ENCODE measurements at regions not wholly inside any gene's neighbourhood (a gene's known extent, or its start where the extent isn't known, plus 50 kb on each side); places are given as distances from the start of the nearest gene placed in this dataset.

- no peak for DNase-seq
Observed at GRCh38 chr1:78370356-78370755, 120.4 kb upstream of the PTGFR start.

DNA sequence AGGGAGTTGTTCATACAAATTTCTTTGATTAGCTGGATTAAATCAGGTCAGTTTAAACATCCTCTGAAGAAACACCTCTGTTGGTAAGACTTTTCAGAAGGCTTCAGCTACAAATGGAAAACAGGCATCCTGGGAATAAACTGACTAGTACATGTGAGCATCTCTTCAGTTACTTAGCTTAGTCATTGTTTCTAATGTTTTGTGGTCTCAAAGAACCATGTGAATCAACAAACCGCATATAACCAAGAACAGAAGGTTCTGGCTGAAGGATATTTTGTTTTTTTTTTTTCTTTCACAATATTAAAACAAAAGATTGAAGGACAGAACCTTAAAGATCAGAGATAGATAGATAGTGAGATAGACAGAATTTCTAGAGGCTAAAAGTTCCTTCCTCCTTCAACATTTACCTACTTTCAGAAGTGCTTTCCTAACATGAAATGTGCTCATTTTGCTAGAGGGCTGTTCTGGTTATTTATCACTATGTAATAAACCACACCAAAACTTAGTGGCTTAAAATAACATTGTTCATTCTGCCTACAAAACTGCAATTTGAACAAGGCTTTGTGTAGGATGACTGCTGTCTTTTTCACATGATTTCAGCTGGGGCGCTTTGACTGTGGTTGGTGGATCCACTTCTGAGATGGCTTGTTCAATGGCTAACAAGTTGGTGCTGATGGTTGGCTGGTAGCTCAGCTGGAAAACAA, 119.8 kb upstream of the PTGFR start:
- no peak for DNase-seq

GRCh38 chr1:78373676-78374075, 117.1 kb upstream of the PTGFR start:
- DNase-seq: no peak

DNA sequence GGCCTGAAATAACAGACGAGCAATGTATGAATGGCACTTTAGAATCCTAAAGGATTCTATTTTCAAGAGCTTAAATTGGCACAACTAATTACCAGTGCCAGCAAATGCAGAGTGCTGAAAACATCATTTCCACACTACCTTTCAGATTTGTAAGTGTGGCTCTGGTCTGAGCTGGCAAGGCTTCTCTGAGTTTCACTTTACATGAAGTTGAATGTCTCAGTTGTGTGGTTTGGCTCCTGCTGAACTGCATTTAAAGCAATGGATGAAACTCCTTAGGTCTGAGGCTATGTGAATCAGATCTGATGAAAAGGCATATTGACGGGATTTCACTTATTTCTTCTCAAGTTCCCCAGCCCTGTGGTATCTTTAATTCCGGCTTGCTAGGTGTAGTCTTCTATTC, 114.8 kb upstream of the PTGFR start:
- DNase-seq: peak; percentile 37

DNA sequence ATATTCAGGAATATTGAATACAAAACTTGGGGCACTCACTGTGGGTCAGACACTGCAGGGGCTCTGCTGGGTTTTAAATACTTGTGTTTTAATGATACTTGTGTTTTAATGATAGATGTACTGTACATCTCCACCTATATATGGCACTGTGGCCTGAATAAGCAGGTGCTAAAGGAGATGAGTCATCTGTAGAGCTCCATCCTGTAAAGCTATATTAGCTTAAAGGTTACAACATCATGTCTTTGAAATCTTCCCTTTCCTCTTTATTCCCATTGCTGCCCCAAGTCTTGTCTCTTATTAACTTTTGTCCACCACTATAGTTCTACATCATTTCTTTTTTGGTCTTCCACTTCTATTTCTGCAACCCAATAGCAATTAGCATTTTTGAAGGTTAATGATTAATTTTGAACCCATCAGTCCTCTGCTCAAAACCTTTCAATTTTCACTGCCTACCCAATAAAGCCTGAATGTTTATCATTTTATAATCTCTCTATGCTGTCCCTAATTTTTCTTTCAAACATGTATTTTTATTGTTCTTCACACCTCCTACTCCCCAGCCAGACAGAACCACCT, 113.3 kb upstream of the PTGFR start:
- no peak for DNase-seq

DNA sequence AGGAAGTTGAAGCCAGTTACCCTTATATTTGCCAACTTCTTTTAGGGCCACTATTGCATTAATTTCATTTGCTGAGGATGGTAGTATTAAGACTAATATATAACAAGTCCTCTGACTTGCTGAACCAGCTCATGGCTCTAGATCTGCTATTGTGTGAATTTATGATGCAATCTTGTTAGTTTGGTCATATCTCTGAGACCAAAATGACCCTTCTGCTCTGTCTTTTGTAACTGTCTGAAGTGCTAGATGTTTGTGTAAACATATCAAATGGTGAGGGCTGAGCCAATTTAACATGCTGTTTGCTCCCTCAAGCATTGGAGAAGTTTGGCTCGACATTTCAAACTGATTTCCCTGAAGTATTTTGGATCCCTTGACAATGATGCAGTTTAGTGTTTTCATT, 106.9 kb upstream of the PTGFR start:
- DNase-seq: no peak

DNA sequence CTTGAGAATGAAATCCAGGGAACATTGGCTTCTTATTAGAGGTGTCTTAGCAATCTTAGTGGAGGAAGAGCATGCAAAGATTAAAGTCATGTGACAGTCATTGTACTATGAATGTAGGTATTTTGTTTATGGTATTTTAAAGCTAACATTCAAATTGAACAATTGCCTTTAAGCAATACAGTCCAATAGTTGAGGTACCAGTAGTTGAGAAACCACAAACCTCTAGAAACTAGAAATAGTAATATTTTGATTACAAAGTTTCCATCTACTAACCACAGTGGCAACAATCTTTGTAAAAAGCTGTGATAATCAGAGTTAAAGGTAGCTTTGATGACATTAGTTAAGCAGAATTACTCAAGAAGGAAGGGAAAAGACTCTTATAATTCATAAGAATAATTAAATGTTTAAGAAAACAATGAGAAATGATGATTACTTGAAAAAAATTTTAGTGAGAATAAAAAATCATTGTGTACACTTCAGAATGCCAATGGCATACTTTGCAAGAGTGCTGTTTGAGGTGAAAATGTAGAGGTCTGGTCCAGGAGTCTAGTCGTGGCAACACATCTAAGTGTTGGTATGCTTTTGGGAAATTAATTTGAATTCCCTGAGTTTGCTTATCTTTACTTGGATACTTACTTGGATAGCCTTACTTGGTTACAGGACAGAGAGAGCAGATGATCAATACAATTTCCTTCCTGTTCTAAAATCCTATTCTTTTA, 104.9 kb upstream of the PTGFR start:
- DNase-seq: no peak

- no peak for DNase-seq
Observed at GRCh38 chr1:78387201-78387600, 103.6 kb upstream of the PTGFR start.

DNA sequence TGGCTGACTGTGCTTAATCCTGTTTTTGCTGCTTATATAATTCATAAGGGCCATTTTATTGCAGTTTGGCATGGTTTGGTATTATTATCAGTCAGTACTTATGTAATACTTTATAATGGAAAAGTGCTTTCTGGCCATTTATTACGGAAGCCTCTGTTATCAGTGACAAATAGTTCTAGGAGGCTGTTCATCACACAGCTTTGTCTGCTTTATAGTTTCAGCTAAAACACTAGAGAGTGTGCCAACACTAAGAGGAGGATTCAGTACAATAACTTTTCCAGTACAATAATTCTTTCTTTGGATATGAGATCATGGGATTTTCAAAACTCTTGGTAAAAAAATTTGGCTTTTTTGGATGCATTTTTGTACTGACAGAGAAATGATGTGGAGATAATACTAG, 102.9 kb upstream of the PTGFR start:
- DNase-seq: no peak

DNA sequence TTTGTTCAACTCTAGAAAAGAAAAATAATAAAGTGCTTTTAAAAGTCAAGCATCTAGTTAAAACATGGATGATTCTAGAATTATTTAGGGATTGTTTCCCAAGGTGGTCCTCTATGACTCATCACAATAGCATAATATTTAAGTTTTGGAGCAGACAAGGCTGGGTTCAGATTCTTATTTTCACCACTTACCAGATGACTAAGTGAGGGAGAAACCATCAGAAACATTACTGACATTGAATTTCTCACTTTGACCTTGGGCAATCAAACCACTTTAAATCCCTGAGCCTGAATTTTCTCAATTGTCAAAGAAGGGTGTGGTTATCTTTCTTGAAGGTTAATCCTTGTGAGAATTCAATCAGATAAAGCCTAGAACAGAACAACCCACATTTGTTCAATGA, 102.5 kb upstream of the PTGFR start:
- DNase-seq: no peak

GRCh38 chr1:78401148-78401547, 89.6 kb upstream of the PTGFR start:
- DNase-seq: no peak

- DNase-seq: no peak
Observed at GRCh38 chr1:78408192-78408591, 82.6 kb upstream of the PTGFR start.

DNA sequence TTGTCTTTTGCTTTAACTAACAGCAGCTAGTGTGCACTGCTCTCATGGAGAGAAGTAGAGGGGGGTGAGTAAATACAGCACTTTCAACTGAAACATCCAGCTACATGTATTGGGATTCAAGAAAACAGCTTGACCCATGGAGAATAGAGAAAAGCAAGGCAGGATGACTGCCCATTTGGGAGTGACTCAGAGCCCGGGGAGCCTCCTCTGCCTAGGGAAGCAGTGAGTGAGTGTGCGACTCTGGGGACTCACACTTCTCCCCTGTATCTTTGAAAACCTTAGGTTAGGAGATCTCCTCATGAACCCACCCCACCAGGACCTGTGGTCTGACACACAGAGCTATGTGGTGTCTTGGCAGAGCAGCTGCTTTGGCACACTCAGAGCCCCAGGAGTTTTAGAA, 82.0 kb upstream of the PTGFR start:
- DNase-seq: no peak

GRCh38 chr1:78410643-78411042, 80.1 kb upstream of the PTGFR start:
- DNase-seq: no peak

DNA sequence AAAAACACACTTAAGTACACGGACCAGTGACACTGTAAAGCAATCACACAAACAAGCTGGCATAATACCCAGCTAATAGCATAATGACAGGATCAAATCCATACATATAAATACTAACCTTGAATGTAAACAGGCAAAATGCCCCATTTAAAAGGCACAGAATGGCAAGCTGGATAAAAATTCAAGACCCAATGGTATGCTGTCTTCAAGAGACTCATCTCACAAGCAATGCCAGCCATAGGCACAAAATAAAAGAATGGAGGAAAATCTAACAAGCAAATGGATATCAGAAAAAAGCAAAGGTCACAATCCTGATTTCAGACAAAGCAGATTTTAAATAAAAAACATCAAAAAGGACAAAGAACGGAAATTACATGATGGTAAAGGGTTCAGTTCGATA, 79.1 kb upstream of the PTGFR start:
- DNase-seq: no peak

GRCh38 chr1:78415165-78415564, 75.6 kb upstream of the PTGFR start:
- DNase-seq: no peak

GRCh38 chr1:78419309-78419708, 71.5 kb upstream of the PTGFR start:
- DNase-seq: no peak

- DNase-seq: no peak
Observed at GRCh38 chr1:78420181-78420580, 70.6 kb upstream of the PTGFR start.

- no peak for DNase-seq
Observed at GRCh38 chr1:78420688-78421087, 70.1 kb upstream of the PTGFR start.

- no peak for DNase-seq
Observed at GRCh38 chr1:78424720-78425119, 66.1 kb upstream of the PTGFR start.

- no peak for DNase-seq
Observed at GRCh38 chr1:78426408-78426807, 64.4 kb upstream of the PTGFR start.

- no peak for DNase-seq
Observed at GRCh38 chr1:78427506-78427905, 63.3 kb upstream of the PTGFR start.

DNA sequence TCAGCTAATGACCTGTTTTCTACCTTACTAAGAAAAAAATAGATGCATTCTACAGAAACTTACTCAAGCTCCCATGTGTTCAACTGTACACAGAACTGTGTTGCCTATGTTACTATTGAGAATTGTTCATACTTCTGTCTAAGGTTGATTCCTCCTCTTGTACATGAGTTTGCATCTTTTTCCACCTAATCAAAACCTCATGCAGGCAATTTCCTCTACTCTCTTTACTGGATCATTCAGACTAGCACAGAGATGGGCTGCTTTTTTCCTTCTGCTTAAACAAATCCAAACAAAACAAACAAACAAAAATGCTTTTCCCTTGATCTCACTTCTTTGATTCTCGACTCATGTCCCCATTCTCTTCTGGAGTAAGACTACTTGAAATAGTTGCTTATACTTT, 58.8 kb upstream of the PTGFR start:
- no peak for DNase-seq

DNA sequence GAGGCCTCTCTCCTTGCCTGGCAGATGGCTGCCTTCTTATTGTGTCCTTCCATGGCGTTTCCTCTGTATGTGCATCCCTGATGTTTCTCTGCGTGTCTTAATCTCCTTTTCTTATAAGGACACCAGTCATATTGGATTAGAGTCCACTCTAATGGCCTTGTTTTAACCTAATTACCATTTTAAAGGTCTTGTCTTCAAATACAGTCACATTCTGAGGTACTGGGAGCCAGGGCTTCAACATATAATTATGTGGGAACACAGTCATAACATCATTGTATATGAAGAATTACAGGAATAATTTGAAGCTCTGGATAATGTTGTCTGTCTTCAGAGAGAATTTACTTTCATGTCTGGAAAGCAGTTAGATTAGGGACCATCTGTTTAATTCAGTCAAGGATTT, 56.4 kb upstream of the PTGFR start:
- no peak for DNase-seq

DNA sequence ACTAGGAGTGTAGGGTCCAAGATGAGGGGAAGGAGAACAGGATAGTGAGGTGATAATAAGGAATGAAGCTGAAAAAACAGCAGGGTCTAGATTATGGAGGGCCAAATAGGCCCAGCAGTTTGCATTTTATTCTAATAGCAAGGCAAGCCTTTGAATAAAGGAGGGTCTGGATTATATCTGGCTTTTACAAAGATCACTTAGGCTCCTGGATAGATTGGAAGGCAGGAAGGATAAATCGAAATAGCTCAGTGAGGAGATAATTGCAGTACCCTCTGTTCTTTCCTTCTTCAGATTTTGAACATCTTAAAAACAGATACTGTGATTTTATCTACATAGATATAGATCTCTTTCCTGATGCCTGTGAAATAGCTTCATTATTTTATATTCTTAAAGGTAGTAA, 53.8 kb upstream of the PTGFR start:
- no peak for DNase-seq
